ENCODE measurements at regions not wholly inside any gene's neighbourhood (a gene's known extent, or its start where the extent isn't known, plus 50 kb on each side); places are given as distances from the start of the nearest gene placed in this dataset.
"Not testable (repeated sequence)": the region's sequence is repeated elsewhere in the genome, so short reads cannot be mapped to it uniquely, and the experiment has no call there.

GRCh38 chr12:131413006-131413405 is 297.9 kb upstream of the SFSWAP start:
- intact Hi-C loops (cut with DNase I; ENCODE audit: low total_unique reads), result no loop called here
- no peak for TF ChIP-seq CTCF (IDR thresholded peaks at IDR 0.05)
- no peak overlapping the region for H3K4me3 ChIP-seq (ENCODE audit: low read depth, poor library complexity, severe bottlenecking)
- DNase-seq (ENCODE audit: low spot score in 2 of 2), result no peak
- WGBS, 2 donors, result 58 to 62% methylated on average over 8 of the region's 8 CpGs

- WGBS, 2 donors, result 70 to 76% methylated on average over 3 to 8 of the region's 12 CpGs
- DNase-seq (ENCODE audit: low spot score in 2 of 2), result no peak
- no peak overlapping the region for H3K4me3 ChIP-seq (ENCODE audit: low read depth, poor library complexity, severe bottlenecking)
- intact Hi-C loops (cut with DNase I; ENCODE audit: low total_unique reads), result no loop called here
- TF ChIP-seq POLR2A (IDR thresholded peaks at IDR 0.05) (no peak), CTCF (IDR thresholded peaks at IDR 0.05) (no peak)
These were observed 297.4 kb upstream of the SFSWAP start for GRCh38 chr12:131413471-131413870.

GRCh38 chr12:131414155-131414922 is 296.6 kb upstream of the SFSWAP start:
- intact Hi-C loops (cut with DNase I; ENCODE audit: low total_unique reads); DNase-seq (ENCODE audit: low spot score in 2 of 2); H3K4me3 ChIP-seq (ENCODE audit: low read depth, poor library complexity, severe bottlenecking): not testable (repeated sequence)
- WGBS, 2 donors, result 29 to 40% methylated on average over 3 to 6 of the region's 20 CpGs

GRCh38 chr12:131415781-131416180 is 295.1 kb upstream of the SFSWAP start:
- H3K4me3 ChIP-seq (ENCODE audit: low read depth, poor library complexity, severe bottlenecking), result no peak overlapping the region
- intact Hi-C loops (cut with DNase I; ENCODE audit: low total_unique reads), result no loop called here
- no peak for DNase-seq (ENCODE audit: low spot score in 2 of 2)
- WGBS, 2 donors, result 88 to 90% methylated on average over 4 of the region's 4 CpGs
- TF ChIP-seq CTCF (IDR thresholded peaks at IDR 0.05), result no peak
- no peak for TF ChIP-seq POLR2A (IDR thresholded peaks at IDR 0.05)

- WGBS, 2 donors, result 62 to 64% methylated on average over 8 of the region's 8 CpGs
- TF ChIP-seq CTCF (IDR thresholded peaks at IDR 0.05) (no peak), POLR2A (IDR thresholded peaks at IDR 0.05) (no peak)
- no peak overlapping the region for H3K4me3 ChIP-seq (ENCODE audit: low read depth, poor library complexity, severe bottlenecking)
- no peak for DNase-seq (ENCODE audit: low spot score in 2 of 2)
- intact Hi-C loops (cut with DNase I; ENCODE audit: low total_unique reads), result no loop called here
These were observed 292.8 kb upstream of the SFSWAP start for GRCh38 chr12:131418121-131418520.

GRCh38 chr12:131418884-131419283 is 292.0 kb upstream of the SFSWAP start:
- DNase-seq (ENCODE audit: low spot score in 2 of 2), result no peak
- TF ChIP-seq CTCF (IDR thresholded peaks at IDR 0.05) (no peak), POLR2A (IDR thresholded peaks at IDR 0.05) (no peak)
- WGBS, 2 donors, result 70 to 71% methylated on average over 2 of the region's 2 CpGs
- intact Hi-C loops (cut with DNase I; ENCODE audit: low total_unique reads), result no loop called here
- H3K4me3 ChIP-seq (ENCODE audit: low read depth, poor library complexity, severe bottlenecking), result no peak overlapping the region

Data from lower leg skin (tissue), 4 donors.